ENCODE measurements at regions not wholly inside any gene's neighbourhood (a gene's known extent, or its start where the extent isn't known, plus 50 kb on each side); places are given as distances from the start of the nearest gene placed in this dataset.
A peak's percentile ranks its signal among the peaks of the same experiment; 100 is the strongest.
"Not testable (repeated sequence)": the region's sequence is repeated elsewhere in the genome, so short reads cannot be mapped to it uniquely, and the experiment has no call there.

DNA sequence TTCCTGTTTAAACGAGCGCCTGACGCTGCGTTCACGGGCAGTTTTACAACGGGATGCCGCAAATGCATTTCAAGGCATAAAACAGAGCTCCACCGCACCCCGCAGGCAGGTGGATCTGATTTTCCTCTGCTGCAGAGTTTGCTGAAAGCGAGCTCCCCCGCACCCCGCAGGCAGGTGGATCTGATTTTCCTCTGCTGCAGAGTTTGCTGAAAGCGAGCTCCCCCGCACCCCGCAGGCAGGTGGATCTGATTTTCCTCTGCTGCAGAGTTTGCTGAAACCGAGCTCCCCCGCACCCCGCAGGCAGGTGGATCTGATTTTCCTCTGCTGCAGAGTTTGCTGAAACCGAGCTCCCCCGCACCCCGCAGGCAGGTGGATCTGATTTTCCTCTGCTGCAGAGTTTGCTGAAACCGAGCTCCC lies 120.6 kb upstream of the LPCAT1 start:
- H3K9me3 ChIP-seq (replicated peaks; ENCODE audit: control insufficient read depth, low read depth, low read length); H3K36me3 ChIP-seq (ENCODE audit: control insufficient read depth, insufficient read depth, low read length); DNase-seq; H3K4me3 ChIP-seq (ENCODE audit: low read length); H3K4me1 ChIP-seq (ENCODE audit: control insufficient read depth, insufficient read depth, low read length); H3K27ac ChIP-seq (ENCODE audit: low read length): not testable (repeated sequence)
- H3K27me3 ChIP-seq (ENCODE audit: control insufficient read depth, insufficient read depth, low read length): peaks cover 39% of the 10 kb centered on the region
- 4% methylated on average over 4 of the region's 22 CpGs for WGBS (ENCODE audit: insufficient coverage)

DNA sequence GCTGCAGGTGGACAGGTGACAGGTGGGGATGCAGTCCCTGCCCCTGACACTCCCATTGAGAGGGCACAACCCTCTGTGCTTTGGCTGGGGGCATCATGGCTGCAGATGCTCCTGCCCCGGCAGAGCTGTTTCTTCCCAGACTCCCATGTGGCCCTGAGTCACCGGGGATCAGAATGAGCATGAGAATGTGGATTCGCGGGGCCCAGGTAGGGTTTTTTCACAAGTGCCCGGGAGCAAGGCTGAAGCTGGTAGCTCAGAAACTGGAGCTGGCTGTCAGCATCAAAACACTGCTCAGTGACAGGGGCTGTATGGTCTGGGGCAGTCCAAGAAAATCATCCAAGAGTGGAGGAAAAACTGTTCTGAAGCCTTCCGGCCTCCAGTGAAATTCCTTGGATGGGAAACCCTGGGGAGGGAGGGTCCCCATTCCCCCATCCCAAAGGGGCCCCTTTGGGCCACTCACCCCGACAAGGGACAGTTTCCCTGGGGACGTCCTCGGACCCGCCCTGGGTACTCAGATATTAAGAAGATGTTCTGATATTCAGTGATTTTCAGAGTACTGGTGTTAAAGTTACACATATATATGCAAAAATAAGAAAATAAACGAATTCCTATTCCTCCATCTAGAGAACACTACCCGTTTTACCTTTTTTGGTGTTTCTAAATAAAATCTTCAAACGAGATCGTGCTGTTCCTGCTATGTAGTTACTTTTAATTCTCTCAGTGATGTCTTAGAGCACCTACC lies 120.1 kb upstream of the LPCAT1 start:
- Histone ChIP-seq H3K4me1 (ENCODE audit: control insufficient read depth, insufficient read depth, low read length) (peaks cover 10% of the 10 kb centered on the region), H3K27me3 (ENCODE audit: control insufficient read depth, insufficient read depth, low read length) (peaks cover 39% of the 10 kb centered on the region), H3K36me3 (ENCODE audit: control insufficient read depth, insufficient read depth, low read length) (no peaks in the 10 kb centered on the region), H3K4me3 (ENCODE audit: low read length) (no peak overlapping the region), H3K9me3 (replicated peaks; ENCODE audit: control insufficient read depth, low read depth, low read length) (no peaks in the 10 kb centered on the region), H3K27ac (ENCODE audit: low read length) (no peak overlapping the region)
- no peak for DNase-seq
- 12% methylated on average over 8 of the region's 14 CpGs for WGBS (ENCODE audit: insufficient coverage)

GRCh38 chr5:1642621-1643061 lies 118.9 kb upstream of the LPCAT1 start:
- no peak for DNase-seq
- no peaks in the 10 kb centered on the region for H3K9me3 ChIP-seq (replicated peaks; ENCODE audit: control insufficient read depth, low read depth, low read length)
- peaks cover 36% of the 10 kb centered on the region for H3K27me3 ChIP-seq (ENCODE audit: control insufficient read depth, insufficient read depth, low read length)
- no peak overlapping the region for H3K4me3 ChIP-seq (ENCODE audit: low read length)
- no peaks in the 10 kb centered on the region for H3K36me3 ChIP-seq (ENCODE audit: control insufficient read depth, insufficient read depth, low read length)
- peaks cover 10% of the 10 kb centered on the region for H3K4me1 ChIP-seq (ENCODE audit: control insufficient read depth, insufficient read depth, low read length)
- no peak overlapping the region for H3K27ac ChIP-seq (ENCODE audit: low read length)
- WGBS (ENCODE audit: insufficient coverage): 80% methylated on average over 6 of the region's 11 CpGs

GRCh38 chr5:1642221-1642620 lies 118.5 kb upstream of the LPCAT1 start:
- H3K4me1 ChIP-seq (ENCODE audit: control insufficient read depth, insufficient read depth, low read length): peaks cover 10% of the 10 kb centered on the region
- no peak for DNase-seq
- H3K27ac ChIP-seq (ENCODE audit: low read length): no peak overlapping the region
- H3K27me3 ChIP-seq (ENCODE audit: control insufficient read depth, insufficient read depth, low read length): peaks cover 34% of the 10 kb centered on the region
- no peaks in the 10 kb centered on the region for H3K36me3 ChIP-seq (ENCODE audit: control insufficient read depth, insufficient read depth, low read length)
- no peaks in the 10 kb centered on the region for H3K9me3 ChIP-seq (replicated peaks; ENCODE audit: control insufficient read depth, low read depth, low read length)
- H3K4me3 ChIP-seq (ENCODE audit: low read length): no peak overlapping the region
- WGBS (ENCODE audit: insufficient coverage): 73% methylated on average over 5 of the region's 8 CpGs

GRCh38 chr5:1641560-1642166 lies 117.9 kb upstream of the LPCAT1 start:
- peak; percentile 93 for DNase-seq
- H3K27me3 ChIP-seq (ENCODE audit: control insufficient read depth, insufficient read depth, low read length): peaks cover 34% of the 10 kb centered on the region
- H3K36me3 ChIP-seq (ENCODE audit: control insufficient read depth, insufficient read depth, low read length): no peaks in the 10 kb centered on the region
- H3K4me3 ChIP-seq (ENCODE audit: low read length): no peak overlapping the region
- no peaks in the 10 kb centered on the region for H3K9me3 ChIP-seq (replicated peaks; ENCODE audit: control insufficient read depth, low read depth, low read length)
- WGBS (ENCODE audit: insufficient coverage): 0% methylated on average over 5 of the region's 12 CpGs
- peaks cover 10% of the 10 kb centered on the region for H3K4me1 ChIP-seq (ENCODE audit: control insufficient read depth, insufficient read depth, low read length)
- no peak overlapping the region for H3K27ac ChIP-seq (ENCODE audit: low read length)

- no peaks in the 10 kb centered on the region for H3K36me3 ChIP-seq (ENCODE audit: control insufficient read depth, insufficient read depth, low read length)
- WGBS (ENCODE audit: insufficient coverage): 85% methylated on average over 4 of the region's 16 CpGs
- H3K27me3 ChIP-seq (ENCODE audit: control insufficient read depth, insufficient read depth, low read length): peaks cover 34% of the 10 kb centered on the region
- peaks cover 10% of the 10 kb centered on the region for H3K4me1 ChIP-seq (ENCODE audit: control insufficient read depth, insufficient read depth, low read length)
- DNase-seq: no peak
- H3K9me3 ChIP-seq (replicated peaks; ENCODE audit: control insufficient read depth, low read depth, low read length): no peaks in the 10 kb centered on the region
- H3K4me3 ChIP-seq (ENCODE audit: low read length): no peak overlapping the region
- H3K27ac ChIP-seq (ENCODE audit: low read length): no peak overlapping the region
Measured at GRCh38 chr5:1641041-1641440, 117.3 kb upstream of the LPCAT1 start.

GRCh38 chr5:1640421-1640881 lies 116.7 kb upstream of the LPCAT1 start:
- Histone ChIP-seq H3K36me3 (ENCODE audit: control insufficient read depth, insufficient read depth, low read length) (no peaks in the 10 kb centered on the region), H3K27me3 (ENCODE audit: control insufficient read depth, insufficient read depth, low read length) (peaks cover 33% of the 10 kb centered on the region), H3K4me1 (ENCODE audit: control insufficient read depth, insufficient read depth, low read length) (peaks cover 10% of the 10 kb centered on the region), H3K4me3 (ENCODE audit: low read length) (no peak overlapping the region), H3K9me3 (replicated peaks; ENCODE audit: control insufficient read depth, low read depth, low read length) (no peaks in the 10 kb centered on the region), H3K27ac (ENCODE audit: low read length) (no peak overlapping the region)
- DNase-seq: peak; percentile 29
- 52% methylated on average over 17 of the region's 17 CpGs for WGBS (ENCODE audit: insufficient coverage)

- DNase-seq: no peak
- H3K4me1 ChIP-seq (ENCODE audit: control insufficient read depth, insufficient read depth, low read length): peaks cover 7% of the 10 kb centered on the region
- H3K36me3 ChIP-seq (ENCODE audit: control insufficient read depth, insufficient read depth, low read length): no peaks in the 10 kb centered on the region
- no peak overlapping the region for H3K27ac ChIP-seq (ENCODE audit: low read length)
- H3K9me3 ChIP-seq (replicated peaks; ENCODE audit: control insufficient read depth, low read depth, low read length): no peaks in the 10 kb centered on the region
- WGBS (ENCODE audit: insufficient coverage): 81% methylated on average over 5 of the region's 14 CpGs
- H3K4me3 ChIP-seq (ENCODE audit: low read length): no peak overlapping the region
- peaks cover 26% of the 10 kb centered on the region for H3K27me3 ChIP-seq (ENCODE audit: control insufficient read depth, insufficient read depth, low read length)
Measured at GRCh38 chr5:1639757-1640156, 116.0 kb upstream of the LPCAT1 start.

DNA sequence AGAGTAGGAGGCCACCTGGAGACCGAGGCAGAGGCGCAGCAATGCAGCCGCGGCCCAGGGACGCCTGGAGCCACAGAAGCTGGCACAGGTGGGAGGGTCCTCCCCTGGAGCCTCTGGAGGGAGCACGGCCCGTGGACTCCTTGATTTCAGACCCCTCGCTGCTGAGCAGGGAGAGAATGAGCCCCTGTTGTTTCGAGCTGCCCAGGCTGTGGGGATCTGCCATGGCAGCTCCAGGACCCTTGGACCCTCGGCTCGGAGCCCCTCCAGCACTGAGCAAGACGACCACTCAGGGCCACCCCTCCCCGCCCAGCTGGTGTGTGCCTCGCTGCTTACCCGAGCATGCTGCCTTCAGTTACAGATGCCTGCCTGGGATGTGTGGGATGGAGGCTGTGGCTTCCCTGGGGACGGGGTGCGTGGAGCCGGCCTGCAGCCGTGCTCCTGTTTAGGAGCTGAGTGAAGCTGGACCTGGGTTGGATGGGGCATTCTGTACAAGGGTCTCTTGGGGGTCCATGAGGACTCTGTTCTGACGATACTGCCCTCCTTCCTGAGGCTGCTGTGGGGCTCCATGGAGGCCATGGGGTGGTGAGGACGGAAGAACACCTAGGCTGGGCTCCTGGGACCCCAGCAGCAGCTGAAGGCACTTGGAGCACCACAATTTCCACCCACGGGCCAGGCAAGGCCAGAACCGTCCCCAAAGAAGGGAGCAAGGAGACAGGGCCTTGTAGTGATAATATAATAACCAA lies 115.1 kb upstream of the LPCAT1 start:
- Histone ChIP-seq H3K27ac (ENCODE audit: low read length) (no peak overlapping the region), H3K9me3 (replicated peaks; ENCODE audit: control insufficient read depth, low read depth, low read length) (no peaks in the 10 kb centered on the region), H3K4me3 (ENCODE audit: low read length) (no peak overlapping the region), H3K27me3 (ENCODE audit: control insufficient read depth, insufficient read depth, low read length) (peaks cover 18% of the 10 kb centered on the region), H3K36me3 (ENCODE audit: control insufficient read depth, insufficient read depth, low read length) (no peaks in the 10 kb centered on the region), H3K4me1 (ENCODE audit: control insufficient read depth, insufficient read depth, low read length) (peaks cover 14% of the 10 kb centered on the region)
- 68% methylated on average over 9 of the region's 23 CpGs for WGBS (ENCODE audit: insufficient coverage)
- no peak for DNase-seq
